Muscle layer of duodenum (tissue), 2 donors: ENCODE measurements at regions not wholly inside any gene's neighbourhood (a gene's known extent, or its start where the extent isn't known, plus 50 kb on each side); places are given as distances from the start of the nearest gene placed in this dataset.

Source experiments
- H3K27ac ChIP-seq: one replicate; pipeline ENCODE4 v1.7.0; 2013; ENCODE audit warnings: mild to moderate bottlenecking, low read length
- H3K27me3 ChIP-seq: one replicate; pipeline ENCODE4 v1.7.0; 2013; ENCODE audit warnings: low read depth, mild to moderate bottlenecking, control low read depth, low read length
- H3K36me3 ChIP-seq, 2 donors: one replicate each; pipeline ENCODE4 v1.7.0; 2013; ENCODE audit warnings: low read length in 2 of 2, control low read depth in 1 of 2, mild to moderate bottlenecking in 1 of 2; ENCODE audit not compliant: insufficient read depth in 2 of 2, control insufficient read depth in 1 of 2
- H3K4me1 ChIP-seq, 2 donors: one replicate each; pipeline ENCODE4 v1.7.0; 2013; ENCODE audit warnings: low read length in 2 of 2, mild to moderate bottlenecking in 2 of 2, control low read depth in 1 of 2, moderate library complexity in 1 of 2; ENCODE audit not compliant: insufficient read depth in 2 of 2, control insufficient read depth in 1 of 2
- H3K4me3 ChIP-seq, 2 donors: one replicate each; pipeline ENCODE4 v1.7.0; 2013; ENCODE audit warnings: low read length in 2 of 2, low read depth in 1 of 2, mild to moderate bottlenecking in 1 of 2
- H3K9me3 ChIP-seq, 2 donors: one replicate each; pipeline ENCODE4 v1.7.0; 2013; ENCODE audit warnings: low read length in 2 of 2, control low read depth in 1 of 2, mild to moderate bottlenecking in 1 of 2; ENCODE audit not compliant: control insufficient read depth in 1 of 2
- donor health status: healthy.

DNA sequence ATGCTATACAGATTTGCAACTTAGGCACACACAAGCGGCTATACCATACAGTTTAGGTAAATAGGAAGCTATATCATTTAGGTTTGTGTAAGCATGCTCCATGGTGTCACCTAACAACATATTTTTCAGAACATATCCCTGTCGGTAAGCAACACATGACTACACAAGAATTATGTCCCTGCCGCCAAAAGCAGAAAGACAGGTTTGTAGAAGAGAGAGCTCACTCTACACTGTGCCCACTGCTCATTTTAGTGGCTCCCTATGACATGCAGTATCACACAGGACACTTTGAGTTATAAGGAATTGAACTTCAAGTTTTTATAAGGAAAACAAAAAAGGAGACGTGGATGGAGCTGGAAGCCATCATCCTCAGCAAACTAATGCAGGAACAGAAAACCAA, 132.5 kb upstream of the KAZN start:
- Histone ChIP-seq H3K4me3 (no peak overlapping the region), H3K9me3 (no peaks in the 10 kb centered on the region), H3K27ac (no peak overlapping the region), H3K4me1 (no peaks in the 10 kb centered on the region), H3K36me3 (no peaks in the 10 kb centered on the region), H3K27me3 (no peaks in the 10 kb centered on the region)

DNA sequence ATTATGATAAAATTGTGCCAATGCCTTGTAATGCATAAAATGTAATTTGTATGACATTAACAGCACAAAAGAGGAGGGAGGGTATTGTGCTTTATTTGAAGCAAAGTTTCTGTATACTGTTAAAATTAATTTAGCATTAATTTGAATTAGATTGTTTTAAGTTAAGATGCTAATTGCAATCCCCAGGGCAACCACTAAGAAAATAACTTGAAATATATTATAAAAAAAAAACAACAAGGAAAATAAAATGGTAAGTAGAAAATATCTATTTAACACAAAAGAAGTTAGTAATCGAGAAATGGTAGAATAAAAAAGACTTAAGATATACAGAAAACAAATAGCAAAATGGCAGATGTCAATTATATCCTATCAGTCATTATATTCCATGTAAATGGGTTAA, 131.4 kb upstream of the KAZN start:
- Histone ChIP-seq H3K9me3 (no peaks in the 10 kb centered on the region), H3K4me3 (no peak overlapping the region), H3K36me3 (no peaks in the 10 kb centered on the region), H3K4me1 (no peaks in the 10 kb centered on the region), H3K27ac (no peak overlapping the region), H3K27me3 (no peaks in the 10 kb centered on the region)

GRCh38 chr1:14468751-14469150, 129.7 kb upstream of the KAZN start:
- H3K36me3 ChIP-seq = no peaks in the 10 kb centered on the region
- no peaks in the 10 kb centered on the region for H3K9me3 ChIP-seq
- no peak overlapping the region for H3K27ac ChIP-seq
- H3K4me1 ChIP-seq = no peaks in the 10 kb centered on the region
- H3K4me3 ChIP-seq = no peak overlapping the region
- H3K27me3 ChIP-seq = no peaks in the 10 kb centered on the region

DNA sequence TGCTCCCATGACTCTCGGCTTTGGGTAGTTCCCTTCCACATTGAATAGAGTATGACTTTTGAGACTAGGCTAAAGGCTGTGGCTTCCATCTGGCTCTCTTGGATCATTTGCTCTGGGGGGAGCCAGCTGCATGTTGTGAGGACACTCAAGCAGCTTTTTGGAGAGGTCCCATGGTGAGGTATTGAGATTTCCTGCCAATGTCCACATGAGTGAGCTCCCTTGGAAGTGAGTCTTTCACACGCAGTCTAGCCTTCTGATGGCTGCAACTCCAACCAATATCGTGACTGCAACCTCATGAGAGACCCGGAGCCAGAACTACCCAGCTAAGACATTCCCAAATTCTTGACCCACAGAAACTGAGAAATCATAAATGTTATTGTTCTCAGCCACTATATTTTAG, 127.7 kb upstream of the KAZN start:
- H3K36me3 ChIP-seq = no peaks in the 10 kb centered on the region
- H3K4me1 ChIP-seq = no peaks in the 10 kb centered on the region
- no peak overlapping the region for H3K4me3 ChIP-seq
- H3K27ac ChIP-seq = no peak overlapping the region
- no peaks in the 10 kb centered on the region for H3K27me3 ChIP-seq
- H3K9me3 ChIP-seq = no peaks in the 10 kb centered on the region

DNA sequence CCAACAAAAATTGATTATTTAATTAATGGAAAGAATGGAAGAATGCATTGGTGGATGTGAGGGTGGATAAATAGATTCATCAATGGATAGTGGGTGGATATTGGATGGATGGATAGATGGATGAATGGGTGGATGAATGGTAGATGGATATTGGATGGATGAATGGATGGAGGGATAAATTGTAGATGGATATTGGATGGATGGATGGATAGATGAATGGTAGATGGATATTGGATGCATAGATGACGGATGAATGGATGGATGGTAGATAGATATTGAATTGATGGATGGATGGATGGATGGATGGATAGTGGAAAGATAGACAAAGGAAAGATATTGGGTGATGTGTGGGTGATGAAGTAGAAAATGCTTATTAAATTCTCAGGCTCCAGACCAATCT, 123.6 kb upstream of the KAZN start:
- Histone ChIP-seq H3K4me1 (no peaks in the 10 kb centered on the region), H3K4me3 (no peak overlapping the region), H3K27me3 (no peaks in the 10 kb centered on the region), H3K27ac (no peak overlapping the region), H3K9me3 (no peaks in the 10 kb centered on the region), H3K36me3 (no peaks in the 10 kb centered on the region)

GRCh38 chr1:14476170-14476955, 122.1 kb upstream of the KAZN start:
- Histone ChIP-seq H3K9me3 (no peaks in the 10 kb centered on the region), H3K27me3 (no peaks in the 10 kb centered on the region), H3K36me3 (no peaks in the 10 kb centered on the region), H3K27ac (no peak overlapping the region), H3K4me3 (no peak overlapping the region), H3K4me1 (no peaks in the 10 kb centered on the region)

- no peaks in the 10 kb centered on the region for H3K9me3 ChIP-seq
- H3K27ac ChIP-seq = no peak overlapping the region
- H3K27me3 ChIP-seq = no peaks in the 10 kb centered on the region
- no peak overlapping the region for H3K4me3 ChIP-seq
- H3K36me3 ChIP-seq = no peaks in the 10 kb centered on the region
- H3K4me1 ChIP-seq = no peaks in the 10 kb centered on the region
Observed at GRCh38 chr1:14478120-14478519, 120.4 kb upstream of the KAZN start.

GRCh38 chr1:14479865-14480264, 118.6 kb upstream of the KAZN start:
- H3K4me1 ChIP-seq = no peaks in the 10 kb centered on the region
- H3K9me3 ChIP-seq = no peaks in the 10 kb centered on the region
- H3K36me3 ChIP-seq = no peaks in the 10 kb centered on the region
- H3K27me3 ChIP-seq = no peaks in the 10 kb centered on the region
- H3K4me3 ChIP-seq = no peak overlapping the region
- no peak overlapping the region for H3K27ac ChIP-seq

DNA sequence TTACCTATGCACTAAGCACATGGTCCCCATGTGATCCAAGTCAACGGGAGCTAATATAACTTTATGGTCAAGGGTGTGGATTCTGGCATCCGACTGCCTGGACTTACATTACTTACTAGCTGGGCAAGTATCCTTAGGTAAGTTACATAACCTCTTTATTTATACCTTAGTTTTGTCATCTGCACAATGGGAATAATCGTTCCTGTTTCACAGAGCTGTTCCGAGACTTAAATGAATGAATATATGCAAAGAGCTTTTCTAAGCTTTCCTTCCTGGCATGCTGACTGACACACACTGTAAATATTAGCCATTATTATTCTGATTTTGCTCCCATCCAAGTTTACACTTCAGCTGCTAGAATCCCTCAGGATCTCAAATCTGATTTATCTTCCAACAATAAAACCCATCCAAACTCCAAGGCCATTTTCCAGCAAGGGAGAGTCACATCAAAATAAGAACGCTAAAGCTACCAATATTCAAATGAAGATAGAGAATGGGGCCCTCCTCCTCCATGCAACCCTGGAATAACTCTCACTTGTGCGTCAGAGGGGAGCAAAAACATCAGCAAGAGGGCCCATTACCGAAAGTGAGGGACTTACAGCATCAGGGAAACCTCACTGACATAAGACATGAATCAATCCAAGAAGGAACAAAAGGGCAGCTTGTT, 115.6 kb upstream of the KAZN start:
- Histone ChIP-seq H3K36me3 (no peaks in the 10 kb centered on the region), H3K27ac (no peak overlapping the region), H3K4me1 (peaks cover 9 to 16% of the 10 kb centered on the region in 2 donors), H3K4me3 (no peak overlapping the region), H3K9me3 (no peaks in the 10 kb centered on the region), H3K27me3 (no peaks in the 10 kb centered on the region)

- H3K27ac ChIP-seq = no peak overlapping the region
- no peaks in the 10 kb centered on the region for H3K36me3 ChIP-seq
- H3K4me1 ChIP-seq = peaks cover 9 to 16% of the 10 kb centered on the region in 2 donors
- no peak overlapping the region for H3K4me3 ChIP-seq
- H3K27me3 ChIP-seq = no peaks in the 10 kb centered on the region
- no peaks in the 10 kb centered on the region for H3K9me3 ChIP-seq
Observed at GRCh38 chr1:14485285-14485684, 113.2 kb upstream of the KAZN start.

GRCh38 chr1:14486401-14487201, 111.9 kb upstream of the KAZN start:
- Histone ChIP-seq H3K27ac (peak overlapping the region; percentile 58), H3K36me3 (no peaks in the 10 kb centered on the region), H3K9me3 (no peaks in the 10 kb centered on the region), H3K27me3 (no peaks in the 10 kb centered on the region), H3K4me1 (peaks cover 9 to 16% of the 10 kb centered on the region in 2 donors), H3K4me3 (no peak overlapping the region)
